ENCODE measurements at regions not wholly inside any gene's neighbourhood (a gene's known extent, or its start where the extent isn't known, plus 50 kb on each side); places are given as distances from the start of the nearest gene placed in this dataset.

GRCh38 chr17:79664930-79665737 lies 54.3 kb upstream of the RBFOX3 start:
- H3K27ac ChIP-seq (replicated peaks in 1 of 4): peak overlapping the region; percentile 13 to 60 (median 57)
- H3K9me3 ChIP-seq: peaks cover 0 to 12% (median 4%) of the 10 kb centered on the region in 4 donors
- no peak for DNase-seq (ENCODE audit: extremely low spot score)
- H3K36me3 ChIP-seq: no peaks in the 10 kb centered on the region
- TF ChIP-seq POLR2AphosphoS5 (IDR thresholded peaks at IDR 0.05): peak in 1 of 2 donors; percentile 81
- TF ChIP-seq POLR2A (IDR thresholded peaks at IDR 0.05; ENCODE audit: low read depth): no peak
- TF ChIP-seq CTCF (IDR thresholded peaks at IDR 0.05): no peak
- TF ChIP-seq EP300 (IDR thresholded peaks at IDR 0.05): no peak
- intact Hi-C loops (cut with DNase I): no loop called here
- H3K4me1 ChIP-seq: peaks cover 5 to 15% (median 13%) of the 10 kb centered on the region in 4 donors
- WGBS: 22% methylated on average over 16 of the region's 22 CpGs
- peak overlapping the region in 1 of 4 donors; percentile 18 for H3K4me3 ChIP-seq
- H3K27me3 ChIP-seq: peaks cover 0 to 17% (median 0%) of the 10 kb centered on the region in 4 donors

DNA sequence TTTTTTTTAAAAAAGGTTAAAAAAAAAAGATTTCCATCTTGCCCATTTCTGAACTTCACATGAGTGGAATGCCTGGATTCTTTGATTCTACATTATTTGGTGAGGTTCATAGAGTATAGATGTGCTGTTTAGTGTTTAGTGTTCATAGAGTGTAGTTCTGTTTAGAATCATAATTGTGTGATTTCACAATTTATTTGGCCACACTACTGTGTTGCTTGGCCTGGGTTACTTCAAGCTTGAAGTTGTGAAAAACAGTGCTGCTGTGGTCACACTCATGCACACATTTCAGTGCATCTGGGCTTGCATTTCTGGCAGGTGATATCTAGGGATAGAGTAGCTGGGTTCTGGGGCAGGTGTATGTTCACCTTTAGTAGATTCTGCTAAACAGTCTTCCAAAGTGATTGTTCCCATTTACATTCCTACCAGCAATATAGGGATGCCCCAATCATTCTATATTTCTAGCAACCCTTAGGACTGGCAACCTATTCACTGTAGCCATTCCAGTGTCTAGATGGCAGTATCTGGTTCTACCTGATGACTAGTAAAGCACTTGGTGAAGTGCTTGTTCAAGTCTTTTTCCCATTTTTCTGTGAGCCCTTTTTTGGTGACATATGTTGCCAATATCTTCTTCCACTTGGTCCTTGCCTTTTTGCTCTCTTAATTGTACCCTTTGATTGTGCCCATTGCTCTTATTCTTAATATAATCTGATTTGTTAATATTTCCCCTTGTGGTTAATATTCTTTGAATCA lies 50.6 kb upstream of the RBFOX3 start:
- Histone ChIP-seq H3K36me3 (no peaks in the 10 kb centered on the region), H3K9me3 (peaks cover 0 to 12% (median 4%) of the 10 kb centered on the region in 4 donors), H3K4me1 (peaks cover 5 to 24% (median 22%) of the 10 kb centered on the region in 4 donors), H3K27ac (replicated peaks in 1 of 4) (no peak overlapping the region), H3K4me3 (no peak overlapping the region), H3K27me3 (peaks cover 0 to 11% (median 0%) of the 10 kb centered on the region in 4 donors)
- TF ChIP-seq EP300 (IDR thresholded peaks at IDR 0.05) (no peak), CTCF (IDR thresholded peaks at IDR 0.05) (no peak), POLR2A (IDR thresholded peaks at IDR 0.05; ENCODE audit: low read depth) (no peak), POLR2AphosphoS5 (IDR thresholded peaks at IDR 0.05) (no peak)
- DNase-seq (ENCODE audit: extremely low spot score): no peak
- intact Hi-C loops (cut with DNase I): no loop called here
